Ovary (tissue), 3 donors: ENCODE measurements at regions not wholly inside any gene's neighbourhood (a gene's known extent, or its start where the extent isn't known, plus 50 kb on each side); places are given as distances from the start of the nearest gene placed in this dataset.

Source experiments
- CTCF ChIP-seq, 3 donors: fragments of 450-650 bp in 2 of 3; fragments of 200-600 bp in 1 of 3; IDR thresholded peaks; one replicate each; pipeline versions ENCODE4 v1.5.1 to v1.8.0; 2016 to 2022; ENCODE audit warnings: antibody characterized with exemption in 3 of 3, mild to moderate bottlenecking in 1 of 3
- EP300 ChIP-seq: sonication (generic); formaldehyde crosslinking; IDR thresholded peaks from one replicate; pipeline ENCODE4 v1.6.1; 2017; ENCODE audit warnings: antibody characterized with exemption
- POLR2A ChIP-seq: fragments of 450-650 bp; IDR thresholded peaks from one replicate; pipeline ENCODE4 v1.6.1; 2017; ENCODE audit warnings: antibody characterized with exemption, mild to moderate bottlenecking, moderate library complexity
- donor health status: DM: no; HTN: no; CAD: no.

DNA sequence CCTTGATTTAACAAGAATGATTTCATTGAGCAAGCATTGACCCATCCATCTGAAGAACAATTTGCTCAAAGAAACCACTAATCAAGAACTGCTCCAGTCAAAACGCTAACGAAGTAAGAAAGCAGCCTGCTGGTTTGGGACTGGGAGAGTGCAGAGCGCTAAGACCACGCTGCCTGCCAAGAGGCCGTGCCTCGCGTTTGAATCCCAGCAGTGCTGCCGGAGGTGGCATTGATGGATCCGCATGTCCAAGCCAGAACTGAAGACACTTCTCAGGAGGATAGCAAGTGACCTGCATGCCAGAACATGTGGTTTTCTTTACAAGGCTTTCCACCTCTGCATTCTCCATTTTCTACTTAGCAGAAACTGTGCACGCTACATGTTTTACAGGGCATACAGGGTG is 105.2 kb upstream of the FOXC1 start:
- TF ChIP-seq CTCF (IDR thresholded peaks at IDR 0.05): no peak
- TF ChIP-seq EP300: no peak
- TF ChIP-seq POLR2A: no peak
